A673 (cell line): ENCODE measurements at regions not wholly inside any gene's neighbourhood (a gene's known extent, or its start where the extent isn't known, plus 50 kb on each side); places are given as distances from the start of the nearest gene placed in this dataset.

Experiments
- EZH2 ChIP-seq: fragments of 200-600 bp; sonication (generic); IDR thresholded peaks from 2 replicates; pipeline ENCODE4 v1.6.1; 2017; ENCODE audit warnings: borderline replicate concordance, low read depth, mild to moderate bottlenecking, mixed read lengths, antibody characterized with exemption, low read length; ENCODE audit not compliant: poor library complexity, severe bottlenecking
- TF ChIP-seq, protein P1 (sequence below): fragments of 300-800, 200-600 bp; sonication (generic); conservative IDR thresholded peaks from 2 replicates; pipeline ENCODE4 v1.5.1; 2017; ENCODE audit warnings: low read depth, mild to moderate bottlenecking, antibody characterized with exemption, low read length, moderate library complexity, mixed read lengths

DNA sequence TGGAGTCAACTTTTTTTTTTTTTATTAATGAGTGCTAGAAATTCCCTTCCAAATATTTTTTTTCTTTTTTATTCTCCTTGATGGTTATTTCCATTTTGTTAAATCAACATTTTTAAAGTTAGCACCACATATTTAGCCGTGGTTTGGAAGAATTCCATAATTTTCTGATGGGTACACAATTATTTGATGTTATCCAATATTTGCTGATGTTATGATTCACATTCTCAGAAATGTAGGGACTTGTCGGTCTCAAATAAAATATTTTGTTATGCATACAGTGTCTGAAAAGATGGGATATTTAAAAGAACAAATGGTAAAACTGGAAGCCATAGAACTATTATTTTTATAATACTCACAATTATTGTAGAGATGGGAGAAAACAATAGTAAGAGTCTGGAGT is 911.5 kb upstream of the GBE1 start:
- TF ChIP-seq, protein P1, sequence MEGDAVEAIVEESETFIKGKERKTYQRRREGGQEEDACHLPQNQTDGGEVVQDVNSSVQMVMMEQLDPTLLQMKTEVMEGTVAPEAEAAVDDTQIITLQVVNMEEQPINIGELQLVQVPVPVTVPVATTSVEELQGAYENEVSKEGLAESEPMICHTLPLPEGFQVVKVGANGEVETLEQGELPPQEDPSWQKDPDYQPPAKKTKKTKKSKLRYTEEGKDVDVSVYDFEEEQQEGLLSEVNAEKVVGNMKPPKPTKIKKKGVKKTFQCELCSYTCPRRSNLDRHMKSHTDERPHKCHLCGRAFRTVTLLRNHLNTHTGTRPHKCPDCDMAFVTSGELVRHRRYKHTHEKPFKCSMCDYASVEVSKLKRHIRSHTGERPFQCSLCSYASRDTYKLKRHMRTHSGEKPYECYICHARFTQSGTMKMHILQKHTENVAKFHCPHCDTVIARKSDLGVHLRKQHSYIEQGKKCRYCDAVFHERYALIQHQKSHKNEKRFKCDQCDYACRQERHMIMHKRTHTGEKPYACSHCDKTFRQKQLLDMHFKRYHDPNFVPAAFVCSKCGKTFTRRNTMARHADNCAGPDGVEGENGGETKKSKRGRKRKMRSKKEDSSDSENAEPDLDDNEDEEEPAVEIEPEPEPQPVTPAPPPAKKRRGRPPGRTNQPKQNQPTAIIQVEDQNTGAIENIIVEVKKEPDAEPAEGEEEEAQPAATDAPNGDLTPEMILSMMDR, result no peak
- no peak for TF ChIP-seq EZH2
